GM12878 (cell line): ENCODE measurements at regions not wholly inside any gene's neighbourhood (a gene's known extent, or its start where the extent isn't known, plus 50 kb on each side); places are given as distances from the start of the nearest gene placed in this dataset.
"Not testable (repeated sequence)": the region's sequence is repeated elsewhere in the genome, so short reads cannot be mapped to it uniquely, and the experiment has no call there.

Source experiments
- ATAC-seq: fragments of 200-7000 bp; cut with Tn5 transposase; 3 replicates; pipeline ENCODE4 v1.9.1; 2020; ENCODE audit warnings: mild to moderate bottlenecking, moderate library complexity
- BruUV-seq: library from RNA; stranded (reverse); fragments of 400-500 nt; replicated peaks from 2 replicates; lab custom pipeline; 2021; lab: Mats Ljungman, UMichigan
- CTCF ChIA-PET: fragments of 300-600 bp; sonication (Branson Sonifier 250); formaldehyde crosslinking; extraction: SDS; loops from one replicate; lab custom pipeline; 2021; ENCODE audit warnings: inconsistent platforms; lab: Yijun Ruan, JAX
- POLR2A ChIA-PET: fragments of 350-600 bp; formaldehyde crosslinking; extraction: SDS; loops from one replicate; lab custom pipeline; 2021; ENCODE audit warnings: inconsistent platforms; lab: Charles Lee
- RAD21 ChIA-PET: fragments of 300-600 bp; sonication (Branson Sonifier 250); formaldehyde crosslinking; loops from one replicate; lab custom pipeline; 2023; ENCODE audit warnings: antibody characterized with exemption; ENCODE audit not compliant: unreplicated experiment; lab: Charles Lee
- SMC1A ChIA-PET: fragments of 300-600 bp; sonication (Branson Sonifier 250); formaldehyde crosslinking; loops from one replicate; lab custom pipeline; 2023; ENCODE audit not compliant: unreplicated experiment, uncharacterized antibody; lab: Charles Lee
- DNase-seq: peaks from one replicate; pipeline ENCODE4 v3.0.0-alpha.2; 2011; ENCODE audit warnings: low read depth, low spot score
- FAIRE-seq: peaks from 3 replicates; lab custom pipeline; 2011; peaks lifted over from hg19 to GRCh38; lab: Jason Lieb, UNC
- H2AFZ ChIP-seq: 2 replicates; pipeline ENCODE4 v1.6.0; 2011; ENCODE audit warnings: low read depth, low read length, control low read depth; ENCODE audit not compliant: control insufficient read depth
- H3K27ac ChIP-seq: 2 replicates; pipeline ENCODE4 v1.5.1; 2011; ENCODE audit warnings: control low read depth; ENCODE audit not compliant: control insufficient read depth, insufficient read depth
- H3K27me3 ChIP-seq, 2 experiments: replicated peaks in 1 of 2; 2 replicates each; pipeline versions ENCODE4 v1.6.0 to v1.6.1; 2011; ENCODE audit warnings: low read length in 1 of 2; ENCODE audit not compliant: control insufficient read depth in 2 of 2, insufficient read depth in 2 of 2
- H3K36me3 ChIP-seq, 2 experiments: 2 replicates each; pipeline ENCODE4 v1.5.1; 2011; ENCODE audit warnings: low read length in 1 of 2; ENCODE audit not compliant: control insufficient read depth in 2 of 2, insufficient read depth in 2 of 2
- H3K4me1 ChIP-seq: 2 replicates; pipeline ENCODE4 v1.6.1; 2011; ENCODE audit warnings: mild to moderate bottlenecking, low read length, moderate library complexity, mixed read lengths; ENCODE audit not compliant: control insufficient read depth, insufficient read depth
- H3K4me2 ChIP-seq: 2 replicates; pipeline ENCODE4 v1.6.0; 2011; ENCODE audit warnings: control low read depth; ENCODE audit not compliant: control insufficient read depth, insufficient read depth
- H3K4me3 ChIP-seq: fragments of 200-600 bp; sonication (generic); 2 replicates; pipeline ENCODE4 v1.5.1; 2016
- H3K79me2 ChIP-seq: 2 replicates; pipeline ENCODE4 v1.6.0; 2011; ENCODE audit warnings: low read length; ENCODE audit not compliant: control insufficient read depth, insufficient read depth
- H3K9ac ChIP-seq: 2 replicates; pipeline ENCODE4 v1.8.0; 2011; ENCODE audit warnings: low read length, control low read depth, mixed read lengths; ENCODE audit not compliant: control insufficient read depth, insufficient read depth
- H3K9me3 ChIP-seq: replicated peaks from 3 replicates; pipeline ENCODE4 v1.5.1; 2011; ENCODE audit warnings: mild to moderate bottlenecking, low read length; ENCODE audit not compliant: control insufficient read depth, insufficient read depth
- H4K20me1 ChIP-seq: 2 replicates; pipeline ENCODE4 v1.6.0; 2011; ENCODE audit not compliant: control insufficient read depth, insufficient read depth
- ATF7 ChIP-seq: fragments of 450-650 bp; IDR thresholded peaks from 2 replicates; pipeline ENCODE4 v1.6.1; 2016; ENCODE audit warnings: low read depth, mild to moderate bottlenecking
- CTCF ChIP-seq, 3 experiments: IDR thresholded peaks in 2 of 3; conservative IDR thresholded peaks in 1 of 3; 2 replicates each; pipeline ENCODE4 v1.5.1; 2011; ENCODE audit warnings: low read depth in 3 of 3, low read length in 3 of 3, mild to moderate bottlenecking in 3 of 3, control low read depth in 2 of 3, moderate library complexity in 2 of 3, inconsistent platforms in 1 of 3, mixed read lengths in 1 of 3; ENCODE audit not compliant: control insufficient read depth in 2 of 3, insufficient read depth in 1 of 3; ENCODE audit errors: extremely low read depth in 1 of 3
- CUX1 ChIP-seq: IDR thresholded peaks from 2 replicates; pipeline ENCODE4 v1.6.1; 2012; ENCODE audit warnings: improper control_type of control experiment, low read depth, low read length; ENCODE audit not compliant: insufficient replicate concordance
- DPF2 ChIP-seq: fragments of 450-650 bp; IDR thresholded peaks from 2 replicates; pipeline ENCODE4 v1.6.1; 2017; ENCODE audit warnings: mild to moderate bottlenecking
- E2F8 ChIP-seq: fragments of 450-650 bp; IDR thresholded peaks from 2 replicates; pipeline ENCODE4 v1.6.1; 2018; ENCODE audit warnings: mild to moderate bottlenecking, low read depth, moderate library complexity; ENCODE audit not compliant: partially characterized antibody
- GABPA ChIP-seq: IDR thresholded peaks from 2 replicates; pipeline ENCODE4 v1.6.1; 2014; ENCODE audit warnings: antibody characterized with exemption, low read depth, mild to moderate bottlenecking, inconsistent platforms
- RCOR1 ChIP-seq: conservative IDR thresholded peaks from 2 replicates; pipeline ENCODE4 v1.6.1; 2012; ENCODE audit warnings: low read depth, low read length, improper control_type of control experiment
- YY1 ChIP-seq: IDR thresholded peaks from 2 replicates; pipeline ENCODE4 v1.6.1; 2011; ENCODE audit warnings: low read depth, mild to moderate bottlenecking, low read length
- ZBTB33 ChIP-seq: fragments of 450-650 bp; IDR thresholded peaks from 2 replicates; pipeline ENCODE4 v1.6.1; 2017; ENCODE audit warnings: mild to moderate bottlenecking
- WGBS: methylation state at CpG from one replicate; pipeline ENCODE4 v1.1.6; 2016; ENCODE audit warnings: low lambda C conversion rate; ENCODE audit not compliant: insufficient replicate concordance, insufficient coverage; ENCODE audit errors: missing lambda C conversion rate; 5-methylcytosine and 5-hydroxymethylcytosine counted together
- in situ Hi-C: fragments of 300-500 bp; cut with MboI; formaldehyde crosslinking; loops from 9 replicates; pipeline ENCODE4 v1.14.3; 2018; ENCODE audit warnings: mixed read lengths
- intact Hi-C: fragments of 100-400 bp; cut with micrococcal nuclease; formaldehyde crosslinking; loops from one replicate; pipeline ENCODE4 v1.14.2; 2022; ENCODE audit not compliant: unreplicated experiment

GRCh38 chr5:173391031-173391430 is 62.8 kb upstream of the STC2 start (continued):
- TF ChIP-seq CUX1 (no peak), ZBTB33 (no peak), E2F8 (no peak), RCOR1 (no peak), YY1 (no peak), CTCF (IDR thresholded peaks at IDR 0.05 in 2 of 3, conservative IDR thresholded peaks at IDR 0.05 in 1 of 3; ENCODE audit: control insufficient read depth in 2 of 3, extremely low read depth in 1 of 3, insufficient read depth in 1 of 3, low read depth in 3 of 3, low read length in 3 of 3) (no peak), GABPA (no peak), ATF7 (no peak), DPF2 (no peak)

- FAIRE-seq: not testable (repeated sequence)
Measured at GRCh38 chr5:173387293-173387692, 59.1 kb upstream of the STC2 start.

More at GRCh38 chr5:173387293-173387692, 59.1 kb upstream of the STC2 start:
- BruUV-seq, H3K9ac ChIP-seq, H3K4me2 ChIP-seq, intact Hi-C loops, H3K9me3 ChIP-seq, H3K79me2 ChIP-seq, H3K4me3 ChIP-seq, ATAC-seq, H4K20me1 ChIP-seq, POLR2A ChIA-PET, RAD21 ChIA-PET, CTCF ChIA-PET, H3K36me3 ChIP-seq, H3K27ac ChIP-seq, in situ Hi-C loops, SMC1A ChIA-PET, H2AFZ ChIP-seq, DNase-seq, H3K4me1 ChIP-seq, H3K27me3 ChIP-seq: not testable (repeated sequence)
- 43% methylated on average over 2 of the region's 2 CpGs for WGBS
